ENCODE measurements at regions not wholly inside any gene's neighbourhood (a gene's known extent, or its start where the extent isn't known, plus 50 kb on each side); places are given as distances from the start of the nearest gene placed in this dataset.

GRCh38 chr18:42394238-42394637 lies 439.2 kb downstream of the PIK3C3 start:
- no peak overlapping the region for H3K4me3 ChIP-seq (ENCODE audit: low read length)
- TF ChIP-seq CTCF (IDR thresholded peaks at IDR 0.05; ENCODE audit: insufficient read depth, low read depth, low read length, missing control alignments) = no peak
- no peak for DNase-seq (ENCODE audit: low read depth)

GRCh38 chr18:42401131-42401673 lies 446.2 kb downstream of the PIK3C3 start:
- DNase-seq (ENCODE audit: low read depth) = no peak
- TF ChIP-seq CTCF (IDR thresholded peaks at IDR 0.05; ENCODE audit: insufficient read depth, low read depth, low read length, missing control alignments) = no peak

GRCh38 chr18:42404151-42404550 lies 449.1 kb downstream of the PIK3C3 start:
- TF ChIP-seq CTCF (IDR thresholded peaks at IDR 0.05; ENCODE audit: insufficient read depth, low read depth, low read length, missing control alignments) = no peak
- no peak for DNase-seq (ENCODE audit: low read depth)
- no peak overlapping the region for H3K4me3 ChIP-seq (ENCODE audit: low read length)

More at GRCh38 chr18:42401131-42401673, 446.2 kb downstream of the PIK3C3 start:
- H3K4me3 ChIP-seq (ENCODE audit: low read length) = no peak overlapping the region

GRCh38 chr18:42409005-42409404 lies 454.0 kb downstream of the PIK3C3 start:
- DNase-seq (ENCODE audit: low read depth) = no peak
- H3K4me3 ChIP-seq (ENCODE audit: low read length) = no peak overlapping the region
- TF ChIP-seq CTCF (IDR thresholded peaks at IDR 0.05; ENCODE audit: insufficient read depth, low read depth, low read length, missing control alignments) = no peak

- DNase-seq (ENCODE audit: low read depth) = no peak
- TF ChIP-seq CTCF (IDR thresholded peaks at IDR 0.05; ENCODE audit: insufficient read depth, low read depth, low read length, missing control alignments) = no peak
- no peak overlapping the region for H3K4me3 ChIP-seq (ENCODE audit: low read length)
These were observed 457.2 kb downstream of the PIK3C3 start for GRCh38 chr18:42412281-42412680.

- TF ChIP-seq CTCF (IDR thresholded peaks at IDR 0.05; ENCODE audit: insufficient read depth, low read depth, low read length, missing control alignments) = no peak
- DNase-seq (ENCODE audit: low read depth) = no peak
- no peak overlapping the region for H3K4me3 ChIP-seq (ENCODE audit: low read length)
These were observed 457.9 kb downstream of the PIK3C3 start for GRCh38 chr18:42412896-42413295.

- DNase-seq (ENCODE audit: low read depth) = no peak
- H3K4me3 ChIP-seq (ENCODE audit: low read length) = no peak overlapping the region
- no peak for TF ChIP-seq CTCF (IDR thresholded peaks at IDR 0.05; ENCODE audit: insufficient read depth, low read depth, low read length, missing control alignments)
These were observed 458.8 kb downstream of the PIK3C3 start for GRCh38 chr18:42413870-42414269.
